ENCODE measurements at regions not wholly inside any gene's neighbourhood (a gene's known extent, or its start where the extent isn't known, plus 50 kb on each side); places are given as distances from the start of the nearest gene placed in this dataset.

DNA sequence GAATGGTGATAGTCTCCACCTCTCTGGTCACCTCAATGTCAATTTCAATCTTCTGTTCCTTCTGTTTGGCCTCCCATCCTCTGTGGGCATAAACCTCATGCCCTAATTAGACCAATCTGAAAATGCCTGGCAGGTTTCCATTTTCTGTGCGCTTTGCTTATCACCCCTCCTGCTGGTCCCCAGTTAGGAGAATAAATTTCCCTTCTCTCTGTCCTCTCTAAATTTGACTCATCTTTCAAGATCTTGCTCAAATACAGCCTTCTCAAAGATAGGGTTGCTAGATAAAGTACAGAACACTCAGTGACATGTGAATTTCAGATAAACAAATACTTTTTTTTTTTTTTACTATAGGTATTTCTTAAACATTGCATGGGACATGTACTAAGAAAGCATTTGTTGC lies 69.4 kb upstream of the CD180 start:
- Histone ChIP-seq H3K4me1 (ENCODE audit: insufficient read depth, low read length) (no peaks in the 10 kb centered on the region), H3K27ac (ENCODE audit: low read depth, low read length) (no peak overlapping the region), H3K36me3 (ENCODE audit: insufficient read depth, low read length) (no peaks in the 10 kb centered on the region), H3K27me3 (ENCODE audit: insufficient read depth, low read length) (no peaks in the 10 kb centered on the region), H3K4me3 (ENCODE audit: low read length in 2 of 2) (no peak overlapping the region), H3K9me3 (ENCODE audit: control insufficient read depth in 1 of 2, low read length in 2 of 2) (no peaks in the 10 kb centered on the region)
- peaks cover 0 to 2% (median 0%) of the 10 kb centered on the region in 8 donors for H3K9me3 Mint-ChIP-seq
- H3K4me1 Mint-ChIP-seq = no peaks in the 10 kb centered on the region
- H3K36me3 Mint-ChIP-seq = no peaks in the 10 kb centered on the region
- H3K27ac Mint-ChIP-seq = no peak overlapping the region
- ChIA-PET POLR2A (ENCODE audit: partially characterized antibody) (no interaction called here), CTCF (ENCODE audit: partially characterized antibody) (no interaction called here)
- no peak overlapping the region for H3K4me3 Mint-ChIP-seq
- DNase-seq = no peak
- intact Hi-C loops (cut with micrococcal nuclease) = no loop called here
- H3K27me3 Mint-ChIP-seq = peaks cover 0 to 4% of the 10 kb centered on the region in 2 donors

DNA sequence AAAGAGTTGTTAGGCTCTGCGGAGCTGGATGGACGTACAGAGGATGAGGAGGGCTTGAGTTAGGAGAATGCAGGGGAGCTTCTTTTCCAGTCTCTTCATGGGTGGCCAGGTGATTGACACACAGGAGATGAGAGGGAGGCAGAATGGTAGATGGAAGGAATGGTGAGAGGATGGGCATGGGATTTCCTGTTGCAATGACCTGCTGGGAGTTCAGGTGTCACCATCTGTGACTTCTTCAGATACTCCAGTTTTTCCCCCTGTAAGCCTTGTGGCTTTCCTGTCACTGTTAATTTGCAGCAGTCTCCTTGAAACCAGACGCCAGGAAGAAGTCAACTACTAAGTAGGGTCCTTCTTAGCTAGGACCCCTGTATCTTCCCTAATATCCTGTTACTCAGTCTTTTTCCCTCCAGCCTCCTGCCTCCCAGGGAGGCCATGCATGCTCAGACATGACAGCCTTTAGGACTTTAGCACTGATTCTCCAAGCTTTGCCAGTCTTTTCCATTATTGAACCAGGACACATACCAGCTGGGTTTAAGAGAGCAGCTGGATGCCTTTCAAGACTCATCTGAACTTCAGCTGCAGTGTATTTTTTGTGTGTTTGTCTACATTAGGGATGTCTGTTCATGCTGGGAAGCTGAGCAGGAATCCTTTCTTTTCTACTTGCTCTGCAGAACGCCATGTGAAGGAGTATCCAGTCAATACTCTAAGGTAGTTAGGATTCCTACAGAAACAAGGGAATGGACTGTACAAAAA lies 67.2 kb upstream of the CD180 start:
- intact Hi-C loops (cut with micrococcal nuclease) = no loop called here
- peak overlapping the region in 1 of 7 donors; percentile 7 for H3K27ac Mint-ChIP-seq
- H3K4me3 ChIP-seq (ENCODE audit: low read length in 2 of 2) = no peak overlapping the region

DNA sequence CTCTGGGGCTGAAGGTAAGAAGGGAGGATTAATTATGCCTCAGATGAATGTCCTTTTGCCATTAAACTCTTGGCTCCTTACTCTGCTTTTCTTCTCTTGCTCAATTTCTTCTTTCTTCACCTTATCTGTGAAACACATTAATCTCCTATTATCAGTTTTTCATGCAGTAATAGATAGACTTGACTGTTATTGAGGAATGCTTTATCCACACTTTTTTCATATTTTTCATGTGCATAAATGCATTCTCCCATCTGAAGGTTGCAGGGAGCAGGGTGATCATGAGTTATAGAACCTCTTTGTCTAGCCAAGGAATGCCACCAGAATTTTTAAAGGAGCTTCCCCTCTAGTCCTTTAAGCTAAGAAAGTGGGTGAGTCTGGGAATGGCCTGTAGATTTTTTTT lies 66.4 kb upstream of the CD180 start:
- no peaks in the 10 kb centered on the region for H3K27me3 ChIP-seq (ENCODE audit: insufficient read depth, low read length)
- no peaks in the 10 kb centered on the region for H3K9me3 ChIP-seq (ENCODE audit: control insufficient read depth in 1 of 2, low read length in 2 of 2)
- ChIA-PET POLR2A (ENCODE audit: partially characterized antibody) (no interaction called here), CTCF (ENCODE audit: partially characterized antibody) (interaction anchor here (2.8 kb wide), 1 partner anchor 17 kb away, joined by 13 read pairs; no protein-coding TSS in a partner anchor)
- Mint-ChIP-seq H3K27me3 (peaks cover 0 to 4% of the 10 kb centered on the region in 2 donors), H3K36me3 (no peaks in the 10 kb centered on the region), H3K4me1 (no peaks in the 10 kb centered on the region), H3K27ac (no peak overlapping the region), H3K4me3 (no peak overlapping the region), H3K9me3 (peaks cover 0 to 2% (median 0%) of the 10 kb centered on the region in 8 donors)
- H3K27ac ChIP-seq (ENCODE audit: low read depth, low read length) = no peak overlapping the region
- H3K4me1 ChIP-seq (ENCODE audit: insufficient read depth, low read length) = no peaks in the 10 kb centered on the region
- no peak for DNase-seq
- H3K4me3 ChIP-seq (ENCODE audit: low read length in 2 of 2) = no peak overlapping the region
- no peaks in the 10 kb centered on the region for H3K36me3 ChIP-seq (ENCODE audit: insufficient read depth, low read length)
- intact Hi-C loops (cut with micrococcal nuclease) = no loop called here

More for the DNA sequence above, 67.2 kb upstream of the CD180 start:
- H3K9me3 Mint-ChIP-seq = peaks cover 0 to 2% (median 0%) of the 10 kb centered on the region in 8 donors
- Histone ChIP-seq H3K27ac (ENCODE audit: low read depth, low read length) (no peak overlapping the region), H3K27me3 (ENCODE audit: insufficient read depth, low read length) (no peaks in the 10 kb centered on the region), H3K4me1 (ENCODE audit: insufficient read depth, low read length) (no peaks in the 10 kb centered on the region), H3K9me3 (ENCODE audit: control insufficient read depth in 1 of 2, low read length in 2 of 2) (no peaks in the 10 kb centered on the region), H3K36me3 (ENCODE audit: insufficient read depth, low read length) (no peaks in the 10 kb centered on the region)
- POLR2A ChIA-PET (ENCODE audit: partially characterized antibody) = no interaction called here
- no peaks in the 10 kb centered on the region for H3K4me1 Mint-ChIP-seq
- no peaks in the 10 kb centered on the region for H3K36me3 Mint-ChIP-seq
- CTCF ChIA-PET (ENCODE audit: partially characterized antibody) = interaction anchor here (2.8 kb wide), 1 partner anchor 18 kb away, joined by 13 read pairs; no protein-coding TSS in a partner anchor
- no peak overlapping the region for H3K4me3 Mint-ChIP-seq
- peaks cover 0 to 4% of the 10 kb centered on the region in 2 donors for H3K27me3 Mint-ChIP-seq
- no peak for DNase-seq

DNA sequence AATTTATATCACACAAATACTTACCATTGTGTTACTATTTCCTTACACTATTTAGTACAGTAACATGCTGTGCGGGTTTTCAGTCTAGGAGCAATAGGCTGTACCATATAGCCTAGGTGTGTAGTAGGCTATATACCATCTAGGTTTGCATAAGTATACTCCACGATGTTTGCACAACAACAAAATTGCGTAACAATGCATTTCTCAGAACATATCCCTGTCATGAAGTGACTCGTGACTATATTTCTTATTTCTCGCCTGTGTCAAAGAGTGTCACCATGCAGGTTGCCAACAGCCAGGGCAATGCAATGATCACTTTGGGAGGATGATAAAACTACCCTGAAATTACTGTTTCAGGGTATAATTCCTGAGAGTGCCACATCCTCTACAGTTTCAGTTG lies 65.6 kb upstream of the CD180 start:
- Histone ChIP-seq H3K27me3 (ENCODE audit: insufficient read depth, low read length) (no peaks in the 10 kb centered on the region), H3K4me3 (ENCODE audit: low read length in 2 of 2) (no peak overlapping the region), H3K4me1 (ENCODE audit: insufficient read depth, low read length) (no peaks in the 10 kb centered on the region), H3K27ac (ENCODE audit: low read depth, low read length) (no peak overlapping the region), H3K36me3 (ENCODE audit: insufficient read depth, low read length) (no peaks in the 10 kb centered on the region), H3K9me3 (ENCODE audit: control insufficient read depth in 1 of 2, low read length in 2 of 2) (no peaks in the 10 kb centered on the region)
- Mint-ChIP-seq H3K27me3 (peaks cover 0 to 4% of the 10 kb centered on the region in 2 donors), H3K9me3 (peaks cover 0 to 2% (median 0%) of the 10 kb centered on the region in 8 donors), H3K4me1 (no peaks in the 10 kb centered on the region), H3K27ac (no peak overlapping the region), H3K36me3 (no peaks in the 10 kb centered on the region), H3K4me3 (no peak overlapping the region)
- intact Hi-C loops (cut with micrococcal nuclease) = no loop called here
- DNase-seq = no peak
- CTCF ChIA-PET (ENCODE audit: partially characterized antibody) = interaction anchor here (1.2 kb wide), 1 partner anchor 16 kb away, joined by 5 read pairs; no protein-coding TSS in a partner anchor
- POLR2A ChIA-PET (ENCODE audit: partially characterized antibody) = no interaction called here

DNA sequence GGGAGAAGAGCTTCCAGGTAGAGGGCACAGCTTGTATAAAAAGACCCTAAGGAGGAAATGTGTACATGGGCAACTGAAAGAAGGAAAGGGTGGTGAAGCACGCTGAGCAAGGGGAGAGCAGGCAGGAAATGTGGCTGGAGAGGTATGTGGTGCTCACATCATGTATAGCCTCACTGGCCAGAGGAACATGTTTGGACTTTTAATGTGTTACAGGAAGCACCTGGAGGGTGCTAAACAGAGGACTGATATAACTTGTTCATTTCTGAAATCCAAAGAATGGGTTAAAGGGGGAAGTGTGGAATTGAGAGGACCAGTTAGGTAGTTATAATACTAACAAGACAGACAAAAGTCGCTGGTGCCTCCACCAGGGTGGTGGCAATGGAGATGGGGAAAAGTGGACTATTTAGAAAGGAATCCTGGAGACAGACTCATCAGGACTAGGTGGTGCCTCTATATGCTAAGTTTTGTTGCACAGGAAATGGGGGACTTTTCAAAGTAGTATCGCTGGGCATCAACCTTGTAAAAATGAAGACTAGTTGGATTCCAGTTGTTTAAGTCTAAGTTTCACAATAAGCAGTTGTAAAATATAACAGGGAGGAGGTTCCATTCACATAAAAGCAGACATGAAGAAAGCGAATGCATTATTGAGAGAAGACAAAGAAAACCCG lies 63.1 kb upstream of the CD180 start:
- Histone ChIP-seq H3K4me1 (ENCODE audit: insufficient read depth, low read length) (no peaks in the 10 kb centered on the region), H3K27ac (ENCODE audit: low read depth, low read length) (no peak overlapping the region), H3K4me3 (ENCODE audit: low read length in 2 of 2) (no peak overlapping the region), H3K9me3 (ENCODE audit: control insufficient read depth in 1 of 2, low read length in 2 of 2) (no peaks in the 10 kb centered on the region), H3K36me3 (ENCODE audit: insufficient read depth, low read length) (no peaks in the 10 kb centered on the region), H3K27me3 (ENCODE audit: insufficient read depth, low read length) (no peaks in the 10 kb centered on the region)
- intact Hi-C loops (cut with micrococcal nuclease) = no loop called here
- ChIA-PET CTCF (ENCODE audit: partially characterized antibody) (no interaction called here), POLR2A (ENCODE audit: partially characterized antibody) (no interaction called here)
- Mint-ChIP-seq H3K27ac (peak overlapping the region in 1 of 7 donors; percentile 32), H3K27me3 (peaks cover 0 to 5% of the 10 kb centered on the region in 2 donors), H3K36me3 (no peaks in the 10 kb centered on the region), H3K9me3 (no peaks in the 10 kb centered on the region), H3K4me3 (no peak overlapping the region), H3K4me1 (no peaks in the 10 kb centered on the region)
- no peak for DNase-seq

DNA sequence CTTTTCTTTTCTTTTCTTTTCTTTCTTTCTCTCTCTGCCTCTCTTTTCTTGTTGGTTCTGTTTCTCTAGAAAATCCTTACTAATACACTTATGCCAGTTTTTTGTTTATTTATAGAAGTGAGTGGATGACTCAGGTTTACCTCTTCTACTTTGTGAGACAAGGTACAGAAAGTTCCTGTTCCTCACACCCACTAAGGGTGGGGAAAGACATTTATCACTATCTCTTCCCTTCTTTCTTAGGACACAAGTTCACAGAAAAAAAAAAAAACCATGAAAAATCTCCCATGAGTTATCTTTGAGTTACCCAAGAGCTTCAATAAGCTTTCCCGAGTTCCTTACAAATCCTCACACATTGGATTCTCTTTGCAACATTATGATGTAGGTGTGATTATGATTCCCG lies 60.9 kb upstream of the CD180 start:
- ChIA-PET POLR2A (ENCODE audit: partially characterized antibody) (no interaction called here), CTCF (ENCODE audit: partially characterized antibody) (interaction anchor here (0.7 kb wide), 1 partner anchor 600 kb away, joined by 3 read pairs; no protein-coding TSS in a partner anchor)
- no peak overlapping the region for H3K27ac ChIP-seq (ENCODE audit: low read depth, low read length)
- Mint-ChIP-seq H3K36me3 (no peaks in the 10 kb centered on the region), H3K4me1 (no peaks in the 10 kb centered on the region), H3K27me3 (peaks cover 0 to 1% of the 10 kb centered on the region in 2 donors), H3K4me3 (no peak overlapping the region), H3K27ac (peak overlapping the region in 1 of 7 donors; percentile 10), H3K9me3 (peaks cover 0 to 5% (median 0%) of the 10 kb centered on the region in 8 donors)
- DNase-seq = no peak
- H3K9me3 ChIP-seq (ENCODE audit: control insufficient read depth in 1 of 2, low read length in 2 of 2) = no peaks in the 10 kb centered on the region
- H3K4me1 ChIP-seq (ENCODE audit: insufficient read depth, low read length) = no peaks in the 10 kb centered on the region
- H3K27me3 ChIP-seq (ENCODE audit: insufficient read depth, low read length) = no peaks in the 10 kb centered on the region
- intact Hi-C loops (cut with micrococcal nuclease) = no loop called here
- no peak overlapping the region for H3K4me3 ChIP-seq (ENCODE audit: low read length in 2 of 2)
- H3K36me3 ChIP-seq (ENCODE audit: insufficient read depth, low read length) = no peaks in the 10 kb centered on the region

DNA sequence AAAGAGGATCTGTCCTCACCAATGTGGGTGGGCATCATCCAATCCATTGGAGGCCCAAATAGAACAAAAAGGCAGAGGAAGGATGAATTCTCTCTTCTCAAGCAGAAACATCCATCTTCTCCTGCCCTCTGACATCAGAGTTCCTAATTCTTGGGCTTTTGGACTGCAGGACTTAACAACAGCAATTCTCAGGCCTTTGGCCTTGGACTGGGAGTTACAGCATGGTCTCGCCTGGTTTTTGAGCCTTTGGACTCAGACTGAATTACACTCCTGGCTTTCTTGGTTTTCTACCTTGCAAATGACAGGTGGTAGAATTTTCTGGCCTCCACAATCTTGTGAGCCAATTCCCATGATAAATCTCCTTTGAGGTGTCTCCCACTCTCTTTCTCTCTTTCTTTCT lies 60.5 kb upstream of the CD180 start:
- Mint-ChIP-seq H3K9me3 (peaks cover 0 to 9% (median 0%) of the 10 kb centered on the region in 8 donors), H3K27ac (peak overlapping the region in 1 of 7 donors; percentile 10), H3K27me3 (peaks cover 0 to 1% of the 10 kb centered on the region in 2 donors), H3K36me3 (no peaks in the 10 kb centered on the region), H3K4me3 (no peak overlapping the region), H3K4me1 (no peaks in the 10 kb centered on the region)
- Histone ChIP-seq H3K4me3 (ENCODE audit: low read length in 2 of 2) (no peak overlapping the region), H3K9me3 (ENCODE audit: control insufficient read depth in 1 of 2, low read length in 2 of 2) (no peaks in the 10 kb centered on the region), H3K27me3 (ENCODE audit: insufficient read depth, low read length) (no peaks in the 10 kb centered on the region), H3K36me3 (ENCODE audit: insufficient read depth, low read length) (no peaks in the 10 kb centered on the region), H3K27ac (ENCODE audit: low read depth, low read length) (no peak overlapping the region), H3K4me1 (ENCODE audit: insufficient read depth, low read length) (no peaks in the 10 kb centered on the region)
- intact Hi-C loops (cut with micrococcal nuclease) = no loop called here
- ChIA-PET POLR2A (ENCODE audit: partially characterized antibody) (no interaction called here), CTCF (ENCODE audit: partially characterized antibody) (no interaction called here)
- no peak for DNase-seq
